ENCODE measurements at regions not wholly inside any gene's neighbourhood (a gene's known extent, or its start where the extent isn't known, plus 50 kb on each side); places are given as distances from the start of the nearest gene placed in this dataset.
"Not testable (repeated sequence)": the region's sequence is repeated elsewhere in the genome, so short reads cannot be mapped to it uniquely, and the experiment has no call there.

DNA sequence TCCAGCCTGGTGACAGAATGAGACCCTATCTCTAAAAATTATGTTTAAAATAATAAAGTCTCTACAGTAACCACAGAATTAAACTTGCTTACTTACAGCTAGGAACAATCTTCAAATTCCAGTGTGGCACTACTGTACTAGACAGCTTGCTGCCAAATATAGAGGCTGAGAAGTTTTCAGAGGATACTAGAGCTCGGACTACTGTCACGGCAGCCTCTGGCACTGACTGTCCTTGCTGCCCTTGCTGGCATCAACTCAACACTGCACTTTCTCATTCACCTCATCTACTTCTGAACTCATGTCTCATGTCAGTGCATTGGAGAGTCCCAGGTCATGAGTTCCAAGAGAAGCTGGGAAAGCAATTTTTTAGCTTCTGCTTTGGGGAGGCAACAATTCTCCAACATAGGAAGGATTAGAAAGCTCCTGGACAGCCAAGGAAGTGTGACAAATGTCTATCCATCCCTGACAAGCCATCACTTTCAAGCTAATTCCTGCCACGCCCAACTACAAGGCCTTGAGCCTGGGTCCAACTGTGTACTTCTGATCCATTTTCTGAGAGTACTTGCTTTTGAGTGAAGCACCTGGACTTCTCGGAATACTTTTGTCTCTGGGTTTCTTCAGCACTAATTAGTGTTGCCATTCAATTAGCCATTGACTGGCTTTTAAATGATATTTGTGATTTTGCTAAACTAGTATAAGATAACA lies 98.6 kb upstream of the NR3C2 start:
- intact Hi-C loops (cut with micrococcal nuclease; ENCODE audit: unreplicated experiment) = no loop called here
- Mint-ChIP-seq H3K36me3 (ENCODE audit: insufficient read depth, unreplicated experiment) (no peaks in the 10 kb centered on the region), H3K27me3 (ENCODE audit: insufficient read depth, unreplicated experiment) (peaks cover 1% of the 10 kb centered on the region), H3K27ac (ENCODE audit: unreplicated experiment) (no peak overlapping the region), H3K4me3 (ENCODE audit: unreplicated experiment) (no peak overlapping the region), H3K9me3 (ENCODE audit: unreplicated experiment) (peaks cover 10% of the 10 kb centered on the region), H3K4me1 (ENCODE audit: low read depth, unreplicated experiment) (no peaks in the 10 kb centered on the region)
- ChIA-PET CTCF (no interaction called here), POLR2A (no interaction called here)
- Histone ChIP-seq H3K4me1 (peaks cover 10% of the 10 kb centered on the region), H3K4me3 (ENCODE audit: low read depth, low read length) (no peak overlapping the region), H3K36me3 (ENCODE audit: control insufficient read depth, insufficient read depth, low read length) (no peaks in the 10 kb centered on the region), H3K27me3 (replicated peaks; ENCODE audit: control insufficient read depth, insufficient read depth, low read length) (no peaks in the 10 kb centered on the region), H3K9me3 (no peaks in the 10 kb centered on the region)
- DNase-seq = no peak
- no peak for TF ChIP-seq CTCF (IDR thresholded peaks at IDR 0.05; ENCODE audit: insufficient read depth in 1 of 2, low read depth in 1 of 2, low read length in 1 of 2, severe bottlenecking in 1 of 2, unreplicated experiment in 1 of 2)
- no TSS peak for BruUV-seq (replicated peaks)

- no peaks in the 10 kb centered on the region for H3K4me1 Mint-ChIP-seq (ENCODE audit: low read depth, unreplicated experiment)
- H3K9me3 ChIP-seq = no peaks in the 10 kb centered on the region; the same call in 1 of the 2 replicates
- H3K4me3 Mint-ChIP-seq (ENCODE audit: unreplicated experiment) = no peak overlapping the region
- ChIA-PET CTCF (no interaction called here), POLR2A (no interaction called here)
- H3K27ac Mint-ChIP-seq (ENCODE audit: unreplicated experiment) = no peak overlapping the region
- H3K4me3 ChIP-seq (ENCODE audit: low read depth, low read length) = no peak overlapping the region
- no peaks in the 10 kb centered on the region for H3K27me3 ChIP-seq (replicated peaks; ENCODE audit: control insufficient read depth, insufficient read depth, low read length)
- DNase-seq = peak; percentile 64 to 73
- peaks cover 17% of the 10 kb centered on the region for H3K9me3 Mint-ChIP-seq (ENCODE audit: unreplicated experiment)
- no peaks in the 10 kb centered on the region for H3K27me3 Mint-ChIP-seq (ENCODE audit: insufficient read depth, unreplicated experiment)
- peaks cover 10% of the 10 kb centered on the region for H3K4me1 ChIP-seq
- no TSS peak for BruUV-seq (replicated peaks)
- intact Hi-C loops (cut with micrococcal nuclease; ENCODE audit: unreplicated experiment) = loop anchor here (1.0 to 10.0 kb wide), 2 partner anchors 97 to 245 kb away; partner anchors contain the start of gene NR3C2
- H3K36me3 Mint-ChIP-seq (ENCODE audit: insufficient read depth, unreplicated experiment) = no peaks in the 10 kb centered on the region
- H3K36me3 ChIP-seq (ENCODE audit: control insufficient read depth, insufficient read depth, low read length) = no peaks in the 10 kb centered on the region
- TF ChIP-seq CTCF (IDR thresholded peaks at IDR 0.05; ENCODE audit: insufficient read depth in 1 of 2, low read depth in 1 of 2, low read length in 1 of 2, severe bottlenecking in 1 of 2, unreplicated experiment in 1 of 2) = no peak
These were observed 97.2 kb upstream of the NR3C2 start for GRCh38 chr4:148539387-148539786.

DNA sequence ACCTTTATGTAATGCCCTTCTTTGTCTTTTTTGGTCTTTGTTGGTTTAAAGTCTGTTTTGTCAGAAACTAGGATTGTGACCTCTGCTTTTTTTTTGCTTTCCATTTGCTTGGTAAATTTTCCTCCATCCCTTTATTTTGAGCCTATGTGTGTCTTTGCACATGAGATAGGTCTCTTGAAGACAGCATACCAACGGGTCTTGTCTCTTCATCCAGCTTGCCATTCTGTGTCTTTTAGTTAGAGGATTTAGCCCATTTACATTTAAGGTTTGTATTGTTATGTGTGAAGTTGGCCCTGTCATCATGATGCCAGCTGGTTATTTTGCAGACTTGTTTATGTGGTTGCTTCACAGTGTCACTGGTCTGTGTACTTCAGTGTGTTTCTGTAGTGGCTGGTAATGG lies 91.6 kb upstream of the NR3C2 start:
- H3K4me3 Mint-ChIP-seq (ENCODE audit: unreplicated experiment); H3K36me3 ChIP-seq (ENCODE audit: control insufficient read depth, insufficient read depth, low read length); H3K27ac Mint-ChIP-seq (ENCODE audit: unreplicated experiment); POLR2A ChIA-PET; CTCF ChIA-PET; H3K9me3 ChIP-seq; H3K27me3 Mint-ChIP-seq (ENCODE audit: insufficient read depth, unreplicated experiment); H3K36me3 Mint-ChIP-seq (ENCODE audit: insufficient read depth, unreplicated experiment); H3K4me3 ChIP-seq (ENCODE audit: low read depth, low read length); H3K4me1 Mint-ChIP-seq (ENCODE audit: low read depth, unreplicated experiment); H3K27me3 ChIP-seq (replicated peaks; ENCODE audit: control insufficient read depth, insufficient read depth, low read length); H3K4me1 ChIP-seq; BruUV-seq (replicated peaks); DNase-seq: not testable (repeated sequence)
- intact Hi-C loops (cut with micrococcal nuclease; ENCODE audit: unreplicated experiment) = loop anchor here (10.0 kb wide), 1 partner anchor 251 kb away; no protein-coding TSS in a partner anchor
- H3K9me3 Mint-ChIP-seq (ENCODE audit: unreplicated experiment) = peaks cover 33% of the 10 kb centered on the region
